Superior temporal gyrus (tissue), 1 donor: ENCODE measurements at regions not wholly inside any gene's neighbourhood (a gene's known extent, or its start where the extent isn't known, plus 50 kb on each side); places are given as distances from the start of the nearest gene placed in this dataset.
A peak's percentile ranks its signal among the peaks of the same experiment; 100 is the strongest.
"Not testable (repeated sequence)": the region's sequence is repeated elsewhere in the genome, so short reads cannot be mapped to it uniquely, and the experiment has no call there.

Source experiments
- DNase-seq: peaks from one replicate; pipeline ENCODE4 v3.0.0-alpha.2; 2016; ENCODE audit errors: extremely low spot score

DNA sequence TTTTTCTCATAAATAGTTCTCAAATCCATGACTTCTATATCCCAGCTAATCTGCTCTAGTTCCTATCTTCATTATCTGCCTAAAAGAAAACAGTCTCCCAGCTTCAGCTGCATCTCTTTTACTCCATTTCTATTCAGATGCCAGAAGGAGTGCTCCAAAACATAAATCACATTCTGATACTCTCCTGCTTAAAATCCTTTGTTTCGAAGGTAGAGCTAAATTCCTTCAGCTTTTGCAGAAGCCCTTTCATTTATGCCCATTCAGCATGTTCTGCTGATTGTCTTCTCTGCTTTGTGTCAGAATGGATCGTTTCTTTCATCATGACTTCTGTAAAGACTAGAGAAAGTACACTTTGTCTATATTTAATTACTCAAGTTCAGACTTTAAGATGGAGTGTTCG lies 440.1 kb upstream of the SMIM31 start:
- DNase-seq, result peak; percentile 56

DNA sequence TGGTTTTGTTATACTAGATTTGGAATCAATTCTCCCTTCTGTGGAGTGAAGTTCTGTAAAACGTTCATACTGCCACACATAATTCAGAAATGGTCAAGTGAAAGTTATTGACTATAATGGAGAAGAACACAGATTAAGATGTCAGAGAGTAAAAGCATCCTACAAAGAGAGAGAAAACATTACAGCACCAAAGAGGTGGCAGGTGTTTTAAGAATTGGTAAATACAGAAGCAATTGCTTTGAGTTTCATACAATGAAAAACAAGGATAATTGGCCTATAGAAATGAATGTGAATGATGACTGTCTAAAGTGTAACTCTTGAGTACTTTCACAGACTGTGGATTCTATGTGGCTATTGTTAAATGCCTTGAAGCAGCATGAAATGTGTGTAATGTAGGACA lies 435.6 kb upstream of the SMIM31 start:
- no peak for DNase-seq

DNA sequence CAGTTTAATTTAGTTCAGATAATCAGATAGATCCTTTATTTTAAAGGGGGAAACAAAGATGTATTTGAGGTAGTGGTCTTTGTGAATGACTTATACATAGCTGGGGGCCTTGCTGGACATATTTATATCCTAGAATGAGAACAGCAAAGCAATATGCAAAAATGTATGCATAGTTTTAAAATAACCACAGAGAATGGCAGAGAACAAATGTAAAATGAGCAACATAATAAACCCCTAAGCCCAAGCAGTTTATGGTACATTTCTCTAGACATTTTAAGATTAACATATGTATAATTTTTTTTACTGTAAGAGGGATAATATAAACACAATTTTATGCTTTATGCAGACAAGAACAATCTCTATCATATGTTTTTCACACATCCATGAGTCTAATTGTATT lies 434.2 kb upstream of the SMIM31 start:
- no peak for DNase-seq

DNA sequence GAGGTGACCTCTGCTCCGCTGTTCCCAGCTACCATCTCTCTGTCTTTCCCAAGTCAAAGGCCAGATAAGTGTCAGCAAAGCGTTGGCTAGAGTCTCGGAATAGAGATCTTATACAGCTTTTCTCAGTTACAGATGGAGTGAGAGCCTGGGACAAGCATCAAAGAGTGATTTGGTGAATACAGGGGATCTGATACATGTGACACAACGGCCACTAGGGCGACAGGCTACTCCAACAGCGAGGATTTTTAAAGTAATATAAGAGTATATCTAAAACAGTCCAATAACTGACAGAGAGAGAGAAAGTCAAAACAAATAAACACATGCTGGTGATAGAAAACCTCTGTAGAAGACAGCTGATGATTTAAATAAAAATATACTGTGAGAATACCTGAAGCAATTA lies 433.1 kb upstream of the SMIM31 start:
- DNase-seq, result no peak

DNA sequence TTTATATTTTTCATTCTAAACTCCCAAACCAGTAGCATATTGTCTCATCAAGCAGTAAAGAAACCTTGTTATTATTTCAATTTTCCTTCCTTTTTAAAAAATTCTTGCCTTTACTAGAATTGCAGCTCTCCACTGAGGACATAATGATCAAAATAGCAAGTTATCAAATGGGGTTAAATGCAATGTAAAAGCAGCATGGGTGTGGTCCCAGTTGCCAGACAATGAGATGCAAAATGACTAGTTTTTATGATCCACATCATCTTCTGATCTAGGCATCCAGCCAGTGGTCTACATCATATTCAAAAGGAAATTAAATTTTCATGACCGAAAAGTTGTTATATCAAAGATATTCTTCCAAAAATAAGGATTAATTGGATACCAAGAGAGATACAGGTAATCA lies 427.9 kb upstream of the SMIM31 start:
- DNase-seq, result no peak

DNA sequence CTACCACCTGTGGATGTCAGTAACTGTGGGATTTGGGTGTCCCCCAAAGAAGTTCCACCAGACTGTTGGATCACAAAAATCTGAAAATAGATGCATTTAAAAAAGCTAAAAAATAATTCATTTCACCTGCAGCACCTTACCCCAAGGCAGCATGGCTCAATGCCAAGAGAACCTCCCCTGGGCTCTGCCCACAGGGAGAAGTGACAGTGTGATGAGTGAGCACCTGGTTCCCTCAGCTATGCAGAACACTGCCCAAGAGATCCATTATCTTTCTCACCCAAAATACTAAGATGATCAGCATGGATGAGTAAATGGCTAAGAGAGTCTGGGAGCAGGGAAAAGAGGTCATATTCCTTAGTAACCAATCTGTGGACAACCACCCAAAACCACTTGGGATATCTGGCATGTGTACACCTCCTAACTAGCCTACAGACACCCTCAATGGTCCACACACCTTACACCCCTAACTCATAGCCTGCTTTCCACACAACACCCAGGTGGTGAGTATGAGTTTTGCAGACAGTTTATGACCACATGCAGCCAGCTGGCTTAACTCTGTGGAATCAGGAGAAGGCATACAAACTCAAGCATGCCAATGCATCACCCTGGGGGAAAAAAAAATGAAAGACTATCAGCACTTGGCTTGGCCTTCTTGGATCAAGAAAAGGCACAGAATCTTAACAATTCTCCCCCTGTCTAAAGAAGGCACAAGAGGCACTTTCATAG lies 416.5 kb upstream of the SMIM31 start:
- no peak for DNase-seq

DNA sequence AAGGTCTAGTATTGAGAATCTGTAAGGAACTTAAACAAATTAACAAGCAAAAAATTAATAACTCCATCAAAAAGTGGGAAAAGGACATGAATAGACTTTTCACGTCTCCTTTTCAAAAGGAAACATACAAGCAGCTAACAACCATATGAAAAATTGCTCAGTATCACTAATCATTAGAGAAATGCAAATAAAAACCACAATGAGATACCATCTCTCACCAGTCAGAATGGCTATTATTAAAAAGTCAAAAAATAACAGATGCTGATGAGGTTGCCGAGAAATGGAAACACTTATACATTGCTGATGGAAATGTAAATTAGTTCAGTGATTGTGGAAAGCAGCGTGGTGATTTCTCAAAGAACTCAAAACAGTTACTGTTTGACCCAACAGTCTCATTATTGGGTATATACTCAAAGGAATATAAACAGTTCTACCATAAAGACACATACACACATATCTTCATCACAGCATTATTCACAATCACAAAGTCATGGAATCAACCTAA lies 410.4 kb upstream of the SMIM31 start:
- DNase-seq, result no peak

DNA sequence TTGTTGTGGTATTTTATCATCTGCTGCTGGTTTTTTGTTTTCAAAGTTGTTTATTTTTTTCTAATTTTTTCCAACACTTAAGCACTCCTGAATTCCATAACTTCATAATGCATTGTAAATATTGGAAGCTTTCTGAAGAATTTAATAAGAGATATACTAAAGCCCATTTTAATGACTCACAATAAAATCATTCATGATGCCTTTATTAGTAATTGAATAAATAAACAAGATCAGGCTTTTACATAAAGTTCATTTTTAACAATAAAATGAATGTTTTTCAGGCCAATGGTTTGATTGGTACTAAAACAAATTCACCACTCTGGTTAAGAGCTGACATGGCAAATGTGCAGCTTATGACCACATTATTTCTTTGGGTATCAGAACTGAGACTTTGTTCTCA lies 408.2 kb upstream of the SMIM31 start:
- no peak for DNase-seq

DNA sequence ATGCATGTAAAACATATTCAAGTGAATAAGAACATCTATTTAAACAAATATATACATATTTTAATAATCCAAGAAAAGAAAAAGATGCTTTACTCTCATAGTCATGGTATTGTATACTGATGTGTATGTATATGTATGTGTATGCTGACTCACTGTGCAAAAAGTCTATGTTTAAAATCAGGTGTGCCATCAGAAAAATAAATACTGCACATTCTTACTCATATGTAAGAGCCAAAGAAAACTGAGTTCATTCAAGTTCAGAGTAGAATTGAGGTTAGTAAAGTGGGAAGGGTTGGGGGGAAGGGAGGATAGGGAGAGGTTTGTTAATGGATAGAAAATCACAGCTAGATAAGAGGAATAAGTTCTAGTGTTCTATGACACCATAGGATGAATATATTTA lies 403.9 kb upstream of the SMIM31 start:
- no peak for DNase-seq

DNA sequence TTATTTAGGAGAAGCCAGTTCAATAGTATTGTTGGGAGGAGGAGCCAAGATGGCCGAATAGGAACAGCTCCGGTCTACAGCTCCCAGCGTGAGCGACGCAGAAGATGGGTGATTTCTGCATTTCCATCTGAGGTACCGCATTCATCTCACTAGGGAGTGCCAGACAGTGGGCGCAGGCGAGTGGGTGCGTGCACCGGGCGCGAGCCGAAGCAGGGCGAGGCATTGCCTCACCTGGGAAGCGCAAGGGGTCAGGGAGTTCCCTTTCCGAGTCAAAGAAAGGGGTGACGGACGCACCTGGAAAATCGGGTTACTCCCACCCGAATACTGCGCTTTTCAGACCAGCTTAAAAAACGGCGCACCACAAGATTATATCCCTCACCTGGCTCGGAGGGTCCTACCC lies 403.2 kb upstream of the SMIM31 start:
- not testable (repeated sequence) for DNase-seq

DNA sequence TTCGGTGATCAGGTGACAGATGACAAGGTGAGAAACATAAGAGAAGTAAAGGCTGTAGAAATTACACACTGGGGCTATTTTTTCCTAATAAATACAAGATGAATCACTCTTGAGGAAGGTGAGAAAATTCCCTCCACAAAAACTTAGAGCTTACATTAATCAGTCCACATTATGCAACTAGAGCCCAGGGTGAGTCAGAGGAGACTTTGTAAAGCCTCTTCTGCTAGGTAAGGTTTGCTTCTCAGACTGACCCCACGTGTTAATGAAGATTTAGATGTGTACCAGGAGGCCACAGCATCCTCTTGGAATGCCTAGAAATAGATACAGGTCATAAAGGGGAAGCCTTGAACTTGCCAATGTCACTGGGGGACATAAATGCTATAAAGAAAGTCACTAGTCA lies 396.0 kb upstream of the SMIM31 start:
- no peak for DNase-seq

DNA sequence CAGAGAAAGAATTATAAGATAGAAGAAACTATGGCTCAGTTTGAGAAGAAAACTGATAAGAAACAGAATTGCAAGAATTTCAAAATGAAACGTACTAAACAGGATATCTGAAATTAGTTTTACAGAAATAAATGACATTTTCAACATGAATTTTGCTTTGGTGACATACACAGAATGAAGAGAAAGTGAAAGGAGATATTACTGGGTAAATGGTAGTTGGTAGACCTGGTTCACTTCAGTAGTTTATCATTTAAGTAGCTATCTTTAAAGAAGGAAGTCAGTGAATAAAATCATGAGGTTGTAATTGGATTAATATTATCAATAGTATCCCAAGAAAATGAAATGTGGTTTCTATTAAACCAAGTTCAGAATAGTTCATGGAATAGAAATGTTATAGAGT lies 395.5 kb upstream of the SMIM31 start:
- no peak for DNase-seq

DNA sequence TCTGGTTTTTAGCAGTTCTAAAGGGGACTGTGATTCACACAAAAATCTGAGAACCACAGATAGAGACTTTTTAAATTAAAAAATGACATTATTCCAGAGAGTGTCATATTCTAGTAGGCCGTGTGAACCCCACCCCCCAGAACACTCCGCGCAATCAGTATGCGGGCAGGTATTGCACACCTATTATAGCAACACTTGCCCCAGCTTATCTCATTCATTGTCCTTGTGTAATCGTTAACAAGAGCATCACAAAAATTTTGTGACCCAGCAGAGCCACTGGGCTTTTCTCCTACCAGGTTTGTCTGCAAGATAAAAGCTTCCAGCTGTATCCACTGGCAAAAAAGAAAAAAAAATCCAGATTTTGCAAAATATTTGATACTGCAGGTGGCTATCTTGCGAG lies 394.1 kb upstream of the SMIM31 start:
- no peak for DNase-seq

DNA sequence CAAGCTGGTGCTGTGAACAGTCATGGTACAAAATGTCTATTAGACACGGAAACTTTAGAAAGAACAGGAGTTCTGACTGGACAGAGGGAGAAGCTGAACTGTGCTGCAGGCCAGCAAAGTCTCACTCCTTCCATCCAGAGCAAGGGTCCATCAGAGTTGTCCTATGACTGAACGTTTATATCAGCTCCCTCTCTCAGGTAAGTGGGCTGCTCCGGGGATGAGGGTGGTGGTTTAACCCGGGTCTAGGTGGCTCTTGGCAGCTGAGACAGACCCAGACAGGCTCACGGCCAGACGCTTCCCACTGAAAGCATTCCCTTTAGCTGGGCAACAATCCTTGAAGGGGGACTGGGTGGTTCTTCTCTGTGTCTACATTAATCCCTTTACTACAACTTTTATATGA lies 385.0 kb upstream of the SMIM31 start:
- no peak for DNase-seq

DNA sequence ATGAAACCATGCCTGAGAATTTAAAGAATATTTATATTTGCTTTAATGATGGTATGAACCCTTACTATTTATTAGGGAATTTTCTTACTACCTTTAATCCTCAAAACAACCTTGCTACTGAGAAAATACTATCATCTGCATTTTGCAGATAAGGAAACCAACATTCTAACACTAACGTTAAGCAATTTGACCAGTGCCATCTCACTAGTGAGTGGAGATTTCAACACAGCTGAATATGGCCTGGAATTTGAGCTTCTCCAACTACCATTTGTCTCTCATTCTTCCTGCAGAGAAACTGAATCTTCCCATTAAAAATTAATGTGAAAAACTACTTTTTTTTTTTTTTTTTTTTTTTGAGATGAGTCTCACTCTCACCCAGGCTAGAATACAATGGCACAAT lies 380.9 kb upstream of the SMIM31 start:
- DNase-seq, result no peak

DNA sequence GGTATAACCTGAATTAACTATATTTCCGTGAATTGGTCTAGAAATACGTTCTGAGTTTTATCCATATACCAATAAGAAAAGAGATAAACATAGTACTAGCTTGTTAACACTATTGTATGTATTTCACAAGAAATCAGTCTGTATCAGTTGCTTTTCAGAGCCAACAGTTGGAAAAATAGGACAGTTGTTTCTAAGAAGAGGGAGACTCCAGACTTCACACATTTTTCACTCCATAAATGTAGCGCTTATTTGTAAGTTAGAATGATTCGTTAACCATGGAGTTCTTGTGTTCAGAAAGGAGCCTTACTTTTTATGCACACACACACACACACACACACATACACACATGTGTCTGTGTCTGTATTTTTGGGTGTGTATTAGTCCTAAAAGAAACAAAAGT lies 376.7 kb upstream of the SMIM31 start:
- DNase-seq, result peak; percentile 63

DNA sequence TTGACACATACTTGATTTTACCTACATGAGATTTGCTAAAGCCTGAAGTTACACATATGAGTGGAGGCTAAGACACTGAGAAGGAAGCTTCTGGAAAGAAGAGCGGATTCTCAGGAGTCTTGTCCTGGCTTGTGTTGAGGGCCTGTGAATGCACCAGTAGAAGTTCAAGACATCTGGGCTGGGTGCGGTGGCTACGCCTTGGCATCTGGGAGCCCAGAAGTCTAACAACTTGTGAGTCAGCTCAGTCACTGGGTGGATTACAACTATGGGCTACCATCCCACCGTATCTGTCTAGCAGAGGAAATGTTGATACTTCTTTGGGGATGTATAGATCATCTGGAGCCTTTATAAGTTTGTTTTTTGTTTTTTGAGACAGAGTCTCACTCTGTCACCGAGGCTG lies 375.6 kb upstream of the SMIM31 start:
- DNase-seq, result no peak

DNA sequence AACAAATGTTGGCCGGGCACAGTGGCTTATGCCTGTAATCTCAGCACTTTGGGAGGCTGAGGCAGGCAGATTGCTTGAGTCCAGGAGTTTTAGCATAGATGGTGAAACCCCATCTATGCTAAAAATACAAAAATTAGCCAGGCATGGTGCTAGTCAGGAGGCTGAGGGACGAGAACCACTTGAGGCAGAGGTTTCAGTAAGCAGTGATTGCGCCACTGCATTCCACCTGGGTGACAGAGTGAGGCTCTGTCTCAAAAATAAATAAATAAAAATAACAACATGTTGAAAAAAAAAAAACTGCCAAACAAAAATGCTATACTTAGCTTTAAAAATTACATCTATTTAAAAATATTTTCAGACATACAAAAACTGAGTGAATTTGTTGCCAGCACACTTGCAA lies 374.2 kb upstream of the SMIM31 start:
- DNase-seq, result no peak

DNA sequence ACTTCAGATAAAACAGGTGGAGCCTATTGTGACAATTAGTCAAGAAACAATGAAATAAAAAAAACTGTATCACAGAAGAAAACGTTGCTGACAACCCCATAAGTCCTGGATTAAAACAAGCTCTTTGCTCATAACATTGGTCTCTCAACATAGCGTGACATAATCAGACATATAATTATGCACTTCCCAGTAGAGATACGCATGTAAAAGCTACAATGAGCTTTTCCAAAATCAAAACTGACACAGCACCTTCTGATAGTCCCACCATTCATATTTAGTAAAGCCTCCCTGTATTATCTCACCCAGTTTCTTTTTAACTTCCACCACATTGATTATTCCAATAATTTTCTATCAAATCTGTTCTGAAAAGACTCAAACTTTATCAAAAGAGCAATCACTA lies 372.1 kb upstream of the SMIM31 start:
- DNase-seq, result peak; percentile 67

DNA sequence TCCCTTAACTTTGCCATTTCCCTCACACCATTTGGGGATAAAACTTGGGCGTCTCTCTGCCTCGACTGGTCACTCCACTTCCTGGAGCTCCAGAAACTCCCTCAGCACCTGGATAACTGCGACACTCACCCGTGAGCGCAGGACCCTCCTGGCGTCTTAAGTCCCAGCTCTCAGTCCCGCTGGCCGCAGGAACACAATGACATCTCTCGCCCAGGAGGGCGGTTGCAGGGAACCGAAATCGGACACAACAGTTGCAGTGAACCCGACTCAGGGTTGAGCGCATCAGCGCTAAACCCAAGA lies 370.9 kb upstream of the SMIM31 start:
- no peak for DNase-seq

DNA sequence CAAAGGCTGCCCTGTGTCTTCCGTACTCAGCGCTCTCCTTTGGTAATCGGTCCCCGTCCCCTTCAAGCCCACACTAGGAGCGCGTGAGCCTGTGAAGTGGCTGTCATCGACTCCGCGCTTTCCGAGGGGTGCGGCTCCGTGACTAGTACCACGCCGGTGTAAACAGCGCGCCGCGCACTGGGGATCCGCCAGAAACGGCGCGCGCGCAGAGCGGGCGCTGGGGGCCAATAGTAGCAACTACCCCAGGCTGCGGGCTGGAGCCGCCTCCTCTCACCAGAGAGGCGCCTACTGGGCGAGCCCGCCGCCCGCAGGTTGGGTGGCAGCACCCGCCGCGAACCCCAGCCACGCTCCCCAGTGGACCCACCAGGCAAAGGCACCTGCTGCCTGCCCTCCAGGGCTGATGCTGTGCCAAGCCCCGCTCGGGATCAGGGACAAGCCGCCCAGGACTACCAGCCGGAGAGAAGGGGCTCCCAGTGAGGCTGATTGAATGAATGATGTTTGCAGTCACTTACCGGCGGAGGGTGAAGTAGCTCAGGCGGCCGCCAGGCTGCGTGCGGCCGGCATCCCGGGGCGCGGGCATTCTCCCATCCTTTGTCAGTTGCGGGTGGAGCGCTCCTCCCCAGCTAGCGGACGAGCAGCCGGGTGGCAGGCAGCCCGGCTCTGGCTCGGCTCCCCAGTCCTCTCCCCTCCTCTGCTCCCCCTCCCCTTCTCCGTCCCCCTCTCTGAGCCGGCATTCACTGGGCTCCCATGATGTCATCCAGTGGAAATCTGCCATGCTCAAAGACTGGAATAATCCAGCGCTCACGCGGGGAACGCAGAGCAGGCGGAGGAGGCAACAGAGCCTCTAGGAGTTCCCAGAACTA lies 370.3 kb upstream of the SMIM31 start:
- peak; percentile 98 for DNase-seq

DNA sequence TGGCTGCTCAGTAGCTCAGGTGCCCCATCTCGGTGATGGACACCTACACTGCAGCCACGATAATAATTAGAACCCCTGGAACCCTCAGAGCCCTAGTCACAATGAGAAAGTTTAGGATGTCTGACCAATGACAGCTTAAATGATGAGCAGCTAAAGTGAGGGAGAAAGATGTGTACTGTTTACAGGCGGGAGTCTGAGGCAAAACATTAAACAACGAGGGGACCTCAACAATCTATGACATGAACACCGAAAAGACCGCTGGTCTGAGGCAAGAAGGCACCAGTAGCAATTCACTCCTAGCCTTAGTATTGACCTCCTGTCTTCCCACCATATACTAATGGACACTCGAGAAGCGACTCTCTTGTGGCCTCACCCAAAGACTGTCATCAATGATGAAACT lies 369.5 kb upstream of the SMIM31 start:
- DNase-seq, result peak; percentile 70

DNA sequence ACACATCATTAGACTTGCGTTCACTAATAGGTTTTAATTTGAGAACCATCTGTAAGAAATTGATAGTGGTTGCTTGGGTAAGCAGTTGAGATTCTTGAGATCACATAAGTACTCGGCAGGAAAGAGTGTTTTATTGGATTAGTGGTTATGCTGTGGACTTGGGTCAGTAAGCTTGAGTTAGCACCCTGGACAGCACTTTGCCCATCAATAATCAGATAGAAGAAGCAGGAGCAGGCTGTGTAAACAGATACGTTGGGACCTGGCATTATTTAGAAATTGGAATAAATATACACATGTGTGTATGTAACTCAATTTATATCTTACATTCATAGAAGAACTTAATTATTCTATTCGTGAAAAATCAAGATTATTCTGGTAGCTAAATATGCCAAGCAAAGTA lies 357.5 kb upstream of the SMIM31 start:
- no peak for DNase-seq
